ENCODE measurements at regions not wholly inside any gene's neighbourhood (a gene's known extent, or its start where the extent isn't known, plus 50 kb on each side); places are given as distances from the start of the nearest gene placed in this dataset.

- no peak for DNase-seq (ENCODE audit: extremely low read depth, low read depth)
- TF ChIP-seq CTCF (IDR thresholded peaks at IDR 0.05; ENCODE audit: low read depth, low read length), result no peak
Observed at GRCh38 chr5:2371419-2371710, 380.1 kb downstream of the IRX2 start.

GRCh38 chr5:2370626-2371418, 380.7 kb downstream of the IRX2 start:
- TF ChIP-seq CTCF (IDR thresholded peaks at IDR 0.05; ENCODE audit: low read depth, low read length), result no peak
- DNase-seq (ENCODE audit: extremely low read depth, low read depth), result no peak

- DNase-seq (ENCODE audit: extremely low read depth, low read depth), result no peak
- no peak for TF ChIP-seq CTCF (IDR thresholded peaks at IDR 0.05; ENCODE audit: low read depth, low read length)
Observed at GRCh38 chr5:2369178-2369577, 382.3 kb downstream of the IRX2 start.

GRCh38 chr5:2366816-2367215, 384.7 kb downstream of the IRX2 start:
- no peak for TF ChIP-seq CTCF (IDR thresholded peaks at IDR 0.05; ENCODE audit: low read depth, low read length)
- no peak for DNase-seq (ENCODE audit: extremely low read depth, low read depth)

GRCh38 chr5:2357309-2357708, 394.2 kb downstream of the IRX2 start:
- DNase-seq (ENCODE audit: extremely low read depth, low read depth), result no peak
- TF ChIP-seq CTCF (IDR thresholded peaks at IDR 0.05; ENCODE audit: low read depth, low read length), result no peak

GRCh38 chr5:2355859-2356258, 395.6 kb downstream of the IRX2 start:
- DNase-seq (ENCODE audit: extremely low read depth, low read depth), result no peak
- no peak for TF ChIP-seq CTCF (IDR thresholded peaks at IDR 0.05; ENCODE audit: low read depth, low read length)

- DNase-seq (ENCODE audit: extremely low read depth, low read depth), result no peak
- no peak for TF ChIP-seq CTCF (IDR thresholded peaks at IDR 0.05; ENCODE audit: low read depth, low read length)
Observed at GRCh38 chr5:2353871-2354440, 397.5 kb downstream of the IRX2 start.

All from AG09319 (cell line).